ENCODE measurements at regions not wholly inside any gene's neighbourhood (a gene's known extent, or its start where the extent isn't known, plus 50 kb on each side); places are given as distances from the start of the nearest gene placed in this dataset.

DNA sequence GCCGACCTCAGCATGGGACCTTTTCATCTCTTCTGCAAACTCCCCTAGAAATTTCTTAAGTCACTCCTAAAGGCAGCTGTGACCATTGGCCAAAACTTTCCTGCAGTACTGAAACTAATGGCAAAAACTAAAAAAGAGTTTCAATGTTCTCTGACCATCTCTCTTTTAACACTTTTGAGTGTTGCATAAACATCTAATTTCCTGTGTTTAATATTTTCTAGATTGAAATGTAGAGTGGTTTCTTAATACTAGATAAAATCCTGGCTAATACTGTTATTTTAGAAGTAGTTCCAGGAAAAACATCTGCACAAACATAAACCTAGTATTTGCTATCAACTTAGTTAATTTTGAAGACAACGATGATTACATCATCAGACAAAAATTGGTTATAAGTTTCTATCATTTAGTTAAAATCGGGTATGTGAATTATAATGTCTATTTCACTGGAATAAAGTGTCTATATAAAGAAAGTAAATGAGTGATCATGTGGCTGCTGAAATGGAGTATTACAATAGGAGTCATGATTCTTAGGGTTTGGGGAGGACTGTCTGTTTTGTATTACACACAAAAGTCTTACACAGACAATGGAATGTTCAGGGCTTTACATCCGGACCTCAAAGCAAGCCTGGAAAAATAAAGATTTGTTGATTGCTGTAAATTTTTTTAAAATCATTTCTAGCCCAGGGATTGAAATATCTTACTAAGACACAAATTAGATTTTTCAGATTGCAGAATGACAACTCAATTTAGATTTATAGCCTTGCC lies 1323.4 kb downstream of the C4orf33 start:
- H3K9me3 ChIP-seq (ENCODE audit: control insufficient read depth, insufficient read depth, low read depth, low read length) = no peaks in the 10 kb centered on the region
- CTCF ChIA-PET = no interaction called here
- H3K36me3 ChIP-seq (ENCODE audit: control insufficient read depth in 2 of 2, insufficient read depth in 1 of 2, low read length in 2 of 2) = no peaks in the 10 kb centered on the region
- POLR2A ChIA-PET = no interaction called here
- no peaks in the 10 kb centered on the region for H3K4me1 ChIP-seq (ENCODE audit: control insufficient read depth, insufficient read depth, low read length)
- H3K27ac ChIP-seq (ENCODE audit: extremely low read depth, low read depth, low read length) = no peak overlapping the region
- no peak for TF ChIP-seq KLF9 (tag by site-specific recombination; IDR thresholded peaks at IDR 0.05; ENCODE audit: low read depth)
- TF ChIP-seq HIC1 (tag by site-specific recombination; IDR thresholded peaks at IDR 0.05) = no peak
- no peak for TF ChIP-seq WT1 (tag by site-specific recombination; IDR thresholded peaks at IDR 0.05)
- TF ChIP-seq ZNF747 (tag by site-specific recombination; IDR thresholded peaks at IDR 0.05) = no peak
- no peak for TF ChIP-seq ZFP69B (tag by site-specific recombination; IDR thresholded peaks at IDR 0.05)
- no peak for TF ChIP-seq ZNF426 (tag by site-specific recombination; IDR thresholded peaks at IDR 0.05)
- no peak for TF ChIP-seq ZBTB10 (tag by site-specific recombination; IDR thresholded peaks at IDR 0.05)
- TF ChIP-seq, protein P1, sequence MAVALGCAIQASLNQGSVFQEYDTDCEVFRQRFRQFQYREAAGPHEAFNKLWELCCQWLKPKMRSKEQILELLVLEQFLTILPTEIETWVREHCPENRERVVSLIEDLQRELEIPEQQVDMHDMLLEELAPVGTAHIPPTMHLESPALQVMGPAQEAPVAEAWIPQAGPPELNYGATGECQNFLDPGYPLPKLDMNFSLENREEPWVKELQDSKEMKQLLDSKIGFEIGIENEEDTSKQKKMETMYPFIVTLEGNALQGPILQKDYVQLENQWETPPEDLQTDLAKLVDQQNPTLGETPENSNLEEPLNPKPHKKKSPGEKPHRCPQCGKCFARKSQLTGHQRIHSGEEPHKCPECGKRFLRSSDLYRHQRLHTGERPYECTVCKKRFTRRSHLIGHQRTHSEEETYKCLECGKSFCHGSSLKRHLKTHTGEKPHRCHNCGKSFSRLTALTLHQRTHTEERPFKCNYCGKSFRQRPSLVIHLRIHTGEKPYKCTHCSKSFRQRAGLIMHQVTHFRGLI (tag by site-specific recombination; IDR thresholded peaks at IDR 0.05) = no peak
- TF ChIP-seq ZNF174 (tag by site-specific recombination; IDR thresholded peaks at IDR 0.05) = no peak
- TF ChIP-seq, protein P2, sequence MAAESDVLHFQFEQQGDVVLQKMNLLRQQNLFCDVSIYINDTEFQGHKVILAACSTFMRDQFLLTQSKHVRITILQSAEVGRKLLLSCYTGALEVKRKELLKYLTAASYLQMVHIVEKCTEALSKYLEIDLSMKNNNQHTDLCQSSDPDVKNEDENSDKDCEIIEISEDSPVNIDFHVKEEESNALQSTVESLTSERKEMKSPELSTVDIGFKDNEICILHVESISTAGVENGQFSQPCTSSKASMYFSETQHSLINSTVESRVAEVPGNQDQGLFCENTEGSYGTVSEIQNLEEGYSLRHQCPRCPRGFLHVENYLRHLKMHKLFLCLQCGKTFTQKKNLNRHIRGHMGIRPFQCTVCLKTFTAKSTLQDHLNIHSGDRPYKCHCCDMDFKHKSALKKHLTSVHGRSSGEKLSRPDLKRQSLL (tag by site-specific recombination; IDR thresholded peaks at IDR 0.05) = no peak
- no peak for TF ChIP-seq ZNF416 (tag by site-specific recombination; IDR thresholded peaks at IDR 0.05)
- no peak for TF ChIP-seq ZNF19 (tag by site-specific recombination; IDR thresholded peaks at IDR 0.05; ENCODE audit: low read depth)
- no peak overlapping the region for H3K4me3 ChIP-seq (ENCODE audit: low read depth, low read length)

DNA sequence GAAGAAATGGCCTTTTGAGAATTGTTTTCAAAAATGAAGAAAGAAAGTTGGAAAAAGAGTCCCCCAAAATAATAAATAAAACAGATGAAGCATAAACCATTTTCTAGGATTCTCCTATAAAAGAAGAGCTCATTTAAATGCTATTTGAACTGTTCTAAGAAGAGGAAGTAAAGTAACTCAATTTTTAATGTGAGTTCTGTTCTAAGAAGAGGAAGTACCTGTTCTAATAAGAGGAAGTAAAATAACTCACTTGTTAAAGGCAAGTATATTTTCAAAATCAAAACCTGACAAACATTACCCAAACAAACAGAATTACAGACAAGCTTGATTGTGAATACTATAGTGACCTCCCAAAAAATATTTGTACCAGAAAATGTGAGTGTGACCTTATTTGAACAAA lies 1326.3 kb downstream of the C4orf33 start:
- H3K4me1 ChIP-seq (ENCODE audit: control insufficient read depth, insufficient read depth, low read length) = no peaks in the 10 kb centered on the region
- no peaks in the 10 kb centered on the region for H3K36me3 ChIP-seq (ENCODE audit: control insufficient read depth in 2 of 2, insufficient read depth in 1 of 2, low read length in 2 of 2)
- H3K27ac ChIP-seq (ENCODE audit: extremely low read depth, low read depth, low read length) = no peak overlapping the region
- POLR2A ChIA-PET = no interaction called here
- H3K4me3 ChIP-seq (ENCODE audit: low read depth, low read length) = no peak overlapping the region
- CTCF ChIA-PET = no interaction called here
- TF ChIP-seq PRDM6 (tag by site-specific recombination; IDR thresholded peaks at IDR 0.05) (no peak), ZIC2 (tag by site-specific recombination; IDR thresholded peaks at IDR 0.05) (no peak)
- no peaks in the 10 kb centered on the region for H3K9me3 ChIP-seq (ENCODE audit: control insufficient read depth, insufficient read depth, low read depth, low read length)

Data from HEK293 (cell line).